ENCODE measurements at regions not wholly inside any gene's neighbourhood (a gene's known extent, or its start where the extent isn't known, plus 50 kb on each side); places are given as distances from the start of the nearest gene placed in this dataset.

DNA sequence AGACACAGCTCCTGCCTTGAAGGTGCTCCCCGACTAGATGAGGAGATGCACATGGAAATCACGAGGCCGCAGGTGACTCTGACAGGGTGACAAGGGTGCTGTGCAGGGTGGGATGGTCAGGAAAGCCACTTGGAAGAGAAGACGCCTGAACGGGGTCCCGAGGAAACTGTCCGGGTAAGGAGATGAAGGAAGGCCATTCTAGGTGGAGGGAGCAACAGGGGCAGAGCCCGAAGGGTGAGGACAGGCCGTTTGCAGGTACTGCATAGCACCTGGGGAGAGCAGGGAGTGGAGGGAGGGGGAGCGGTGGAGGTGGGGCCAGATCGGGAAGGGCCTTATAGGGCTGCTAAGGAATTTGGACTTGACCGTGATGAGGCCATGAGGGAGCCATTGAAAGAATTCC lies 105.6 kb upstream of the DLG1 start:
- no peak for TF ChIP-seq POLR2A (IDR thresholded peaks at IDR 0.05; ENCODE audit: low read length)
- TF ChIP-seq GATA1 (IDR thresholded peaks at IDR 0.05; ENCODE audit: low read depth, low read length) = no peak

Measured in erythroblast (primary cell).